ENCODE measurements at regions not wholly inside any gene's neighbourhood (a gene's known extent, or its start where the extent isn't known, plus 50 kb on each side); places are given as distances from the start of the nearest gene placed in this dataset.

DNA sequence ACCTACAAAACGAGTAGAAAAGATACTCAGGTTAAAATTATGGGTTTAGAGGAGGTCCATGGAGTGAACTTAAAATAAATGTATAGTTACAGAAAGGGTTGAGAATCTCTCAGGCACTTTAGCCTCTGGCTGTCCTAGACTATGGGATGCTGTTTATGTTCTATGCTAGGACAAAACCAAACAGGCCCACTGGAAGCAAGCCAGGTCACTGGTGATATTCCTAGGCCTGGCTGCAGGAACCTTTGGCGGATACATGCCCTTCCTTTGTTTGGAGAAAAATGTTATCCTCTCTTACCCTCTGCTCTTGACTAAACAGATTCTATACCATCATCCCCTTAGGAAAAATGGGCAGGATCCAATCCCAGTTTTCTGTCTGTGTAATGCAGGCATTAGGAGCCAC is 90.7 kb upstream of the DUSP10 start:
- DNase-seq, result no peak

DNA sequence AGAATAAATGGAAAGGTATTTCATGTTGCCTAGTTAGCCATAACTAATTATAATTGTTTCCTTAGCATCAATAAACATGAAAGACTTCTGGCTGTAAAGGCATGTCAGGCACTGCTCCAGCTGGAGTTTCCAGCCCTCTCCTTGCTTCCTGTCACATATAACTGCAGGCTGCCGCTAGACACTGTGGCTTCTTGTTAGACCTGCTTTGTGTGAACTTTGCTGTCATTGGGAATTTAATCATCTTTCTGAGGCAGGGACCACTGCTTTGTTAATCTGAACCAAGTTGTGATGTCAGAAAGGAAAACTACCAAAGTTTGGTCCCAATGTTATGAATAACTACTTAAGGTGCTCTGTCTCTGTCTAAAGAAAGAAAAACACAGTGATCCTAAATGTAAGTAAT is 90.3 kb upstream of the DUSP10 start:
- no peak for DNase-seq

DNA sequence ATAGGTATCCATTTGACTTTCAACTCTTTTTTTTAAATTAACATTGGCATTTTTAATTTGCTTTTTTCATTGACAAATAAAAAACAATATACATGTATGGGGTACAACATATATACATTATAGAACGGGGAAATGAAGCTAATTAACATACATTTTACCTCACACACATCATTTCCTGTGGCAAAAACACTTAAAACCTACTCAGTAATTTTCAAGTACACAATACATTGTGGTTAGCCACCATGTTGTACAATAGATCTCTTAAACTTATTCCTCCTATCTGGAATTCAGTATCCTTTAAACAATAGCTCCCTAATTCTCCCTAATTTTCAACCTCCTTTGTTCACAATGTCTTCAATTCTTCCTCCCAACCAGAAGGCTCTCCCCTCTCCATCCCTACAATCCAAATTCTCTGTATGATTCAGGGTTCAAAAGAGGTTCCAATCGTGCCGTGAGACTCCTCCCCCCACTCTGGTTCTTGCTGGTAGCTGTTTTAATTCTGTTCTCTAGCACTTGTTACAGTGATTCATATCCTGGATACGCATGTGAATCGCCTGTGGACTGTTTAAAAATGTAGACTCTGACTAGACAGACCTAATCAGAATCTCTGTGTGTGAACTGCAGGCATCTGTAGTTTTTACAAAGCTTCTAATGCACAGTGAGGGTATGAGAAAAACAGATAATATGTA is 87.6 kb upstream of the DUSP10 start:
- DNase-seq, result no peak

DNA sequence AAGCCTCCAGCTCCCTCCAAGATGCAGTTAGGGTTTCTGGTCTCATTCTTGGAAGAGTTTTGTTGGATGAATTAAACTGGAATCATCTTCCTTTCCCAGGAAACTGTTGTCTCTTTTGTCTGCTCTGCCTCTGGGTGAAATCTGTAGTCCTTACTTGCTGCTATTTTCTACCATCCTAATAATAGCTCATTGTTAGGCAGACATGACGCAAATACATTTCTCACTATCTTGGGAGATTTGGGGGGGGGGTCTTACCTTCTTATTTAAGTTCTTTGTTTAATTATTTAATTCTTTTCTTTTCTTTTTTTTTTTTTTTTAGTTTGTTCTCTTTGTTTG is 85.4 kb upstream of the DUSP10 start:
- no peak for DNase-seq

DNA sequence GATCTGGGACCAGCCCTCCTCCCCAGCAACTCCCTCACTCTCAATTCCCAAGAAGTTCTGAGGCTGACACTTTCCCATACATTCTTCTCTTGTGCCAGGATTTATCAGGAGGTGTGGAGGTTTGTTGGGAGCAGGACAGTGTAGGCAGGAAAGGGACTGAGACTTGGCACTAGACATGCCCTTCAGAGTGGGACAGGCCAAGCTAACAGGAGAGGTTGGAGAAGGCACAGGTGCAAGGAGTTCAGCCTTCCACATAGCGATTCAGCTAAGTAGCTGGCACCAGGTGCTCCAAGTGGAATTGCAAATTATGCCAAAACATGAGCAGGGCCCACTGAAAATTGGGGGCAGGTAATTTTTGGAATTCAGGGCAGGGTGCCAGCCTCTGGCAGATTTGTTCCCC is 83.0 kb upstream of the DUSP10 start:
- DNase-seq, result no peak

GRCh38 chr1:221824025-221824424 is 82.1 kb upstream of the DUSP10 start:
- no peak for DNase-seq

DNA sequence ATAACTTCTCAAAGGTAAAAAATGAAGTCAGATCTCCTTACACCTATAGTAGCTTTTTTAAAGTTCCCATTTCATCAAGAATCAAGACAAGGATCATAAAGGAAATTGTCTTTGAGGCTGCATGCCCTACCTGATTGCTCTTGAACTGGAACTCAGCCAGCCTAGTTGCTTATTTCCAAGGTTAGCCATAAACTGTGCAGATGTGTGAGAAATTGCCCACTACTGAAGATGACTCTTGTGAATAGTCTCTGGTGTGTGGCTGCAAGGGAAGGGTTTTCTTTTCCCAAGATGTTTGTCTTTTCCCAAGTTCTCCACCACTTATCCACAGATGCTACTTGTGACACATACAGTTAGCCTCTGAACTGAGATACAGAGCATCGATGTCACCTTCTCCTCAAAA is 81.7 kb upstream of the DUSP10 start:
- no peak for DNase-seq

- no peak for DNase-seq
These were observed 81.3 kb upstream of the DUSP10 start for GRCh38 chr1:221823149-221823548.

DNA sequence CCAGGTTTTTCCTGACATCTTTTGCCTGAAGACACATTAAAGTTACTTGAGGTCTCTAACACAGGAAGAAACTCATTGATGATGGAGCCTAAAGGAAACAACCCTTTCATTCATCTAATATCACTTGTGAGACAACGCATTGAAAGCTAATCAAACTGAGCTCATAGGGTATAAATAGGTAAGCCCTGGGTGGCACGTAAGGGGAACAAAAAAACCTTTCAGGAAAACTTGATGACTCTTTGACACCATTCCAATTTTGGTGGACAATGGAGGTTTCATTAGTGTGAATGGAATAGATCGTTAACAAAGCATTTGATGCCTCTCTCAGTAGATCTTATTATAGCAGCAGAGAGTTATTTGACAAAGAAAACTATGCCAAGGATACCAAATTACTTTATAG is 80.7 kb upstream of the DUSP10 start:
- no peak for DNase-seq

- DNase-seq, result no peak
These were observed 75.0 kb upstream of the DUSP10 start for GRCh38 chr1:221816899-221817298.

DNA sequence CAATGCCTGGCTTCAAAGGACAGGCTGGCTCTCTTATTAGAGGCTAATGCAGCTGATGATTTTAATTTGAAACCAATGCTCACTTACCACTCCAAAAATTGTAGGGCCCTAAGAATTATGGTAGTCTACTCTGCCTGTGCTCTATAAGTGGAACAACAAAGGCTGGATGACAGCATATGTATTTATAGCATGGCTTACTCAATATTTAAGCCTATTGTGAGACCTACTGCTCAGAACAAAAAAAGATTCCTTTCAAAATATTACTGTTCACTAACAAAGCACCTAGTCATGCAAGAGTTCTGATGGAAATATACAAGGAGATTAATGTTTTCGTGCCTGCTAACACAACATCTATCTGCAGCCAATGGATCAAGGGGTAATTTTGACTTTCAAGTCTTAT is 73.8 kb upstream of the DUSP10 start:
- DNase-seq, result no peak

DNA sequence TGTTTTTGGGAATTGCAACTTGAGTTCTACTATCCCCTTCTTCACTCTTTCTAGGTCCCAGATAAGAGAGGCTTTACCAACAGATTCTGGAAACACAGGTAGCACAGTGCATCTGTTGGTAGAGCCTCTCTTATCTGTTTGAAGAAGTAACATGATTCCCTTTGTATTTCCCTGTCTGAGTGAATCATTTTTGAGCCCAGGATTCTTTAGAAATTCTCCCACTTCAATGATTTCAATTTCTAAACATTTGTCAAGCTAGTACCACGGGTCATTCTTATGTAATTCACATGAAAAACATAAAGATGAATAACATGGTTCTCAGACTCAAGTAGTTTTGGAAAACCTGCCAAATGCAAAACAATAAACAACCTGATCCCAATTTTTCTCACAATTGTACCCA is 72.0 kb upstream of the DUSP10 start:
- no peak for DNase-seq

- no peak for DNase-seq
These were observed 71.2 kb upstream of the DUSP10 start for GRCh38 chr1:221812905-221813597.

GRCh38 chr1:221812088-221812752 is 70.3 kb upstream of the DUSP10 start:
- no peak for DNase-seq

GRCh38 chr1:221810406-221810805 is 68.5 kb upstream of the DUSP10 start:
- no peak for DNase-seq

DNA sequence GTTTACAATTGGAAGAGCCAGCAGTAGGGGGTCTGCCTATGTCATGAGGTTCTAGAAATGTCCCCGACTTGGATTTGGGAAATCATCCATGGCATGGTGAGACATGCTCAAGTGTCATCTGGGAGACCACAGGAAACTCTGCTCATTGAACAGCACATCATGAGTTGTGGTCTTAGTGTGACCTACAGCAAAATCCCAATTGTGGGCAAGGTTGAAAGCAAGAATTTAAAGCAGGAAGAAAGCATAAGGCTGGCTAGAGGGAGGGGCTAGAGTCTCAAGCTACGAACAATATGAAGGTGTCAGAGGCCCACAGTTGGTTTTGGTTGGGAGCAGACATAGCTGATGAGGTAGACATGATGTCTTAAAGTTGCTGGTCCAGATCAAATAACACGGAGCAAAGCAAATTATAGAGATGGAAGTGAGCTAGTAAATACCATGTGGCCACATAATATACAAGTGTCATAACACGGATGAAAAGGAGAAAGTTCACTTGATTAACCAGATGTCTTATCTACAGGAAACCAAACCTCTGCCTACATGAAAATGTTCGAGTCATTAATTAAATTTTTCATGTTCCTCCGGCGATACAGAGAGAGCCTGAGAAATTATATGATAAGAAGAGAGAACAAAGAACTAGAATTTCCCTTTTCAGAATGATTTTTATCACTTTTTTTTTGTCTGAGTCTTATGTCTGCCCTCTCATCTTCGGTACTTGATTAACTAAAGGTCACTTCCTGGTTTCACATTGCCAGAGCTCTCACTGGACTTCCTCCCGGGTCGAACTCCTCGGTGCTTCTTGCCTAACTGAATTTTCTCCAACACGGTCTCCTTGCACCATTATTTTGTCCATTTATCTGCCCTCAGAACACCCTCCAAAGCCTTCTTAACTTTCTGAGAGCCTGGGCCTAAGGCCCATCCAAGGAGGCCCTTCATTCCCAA is 67.5 kb upstream of the DUSP10 start:
- no peak for DNase-seq

- DNase-seq, result no peak
These were observed 65.1 kb upstream of the DUSP10 start for GRCh38 chr1:221806984-221807383.

DNA sequence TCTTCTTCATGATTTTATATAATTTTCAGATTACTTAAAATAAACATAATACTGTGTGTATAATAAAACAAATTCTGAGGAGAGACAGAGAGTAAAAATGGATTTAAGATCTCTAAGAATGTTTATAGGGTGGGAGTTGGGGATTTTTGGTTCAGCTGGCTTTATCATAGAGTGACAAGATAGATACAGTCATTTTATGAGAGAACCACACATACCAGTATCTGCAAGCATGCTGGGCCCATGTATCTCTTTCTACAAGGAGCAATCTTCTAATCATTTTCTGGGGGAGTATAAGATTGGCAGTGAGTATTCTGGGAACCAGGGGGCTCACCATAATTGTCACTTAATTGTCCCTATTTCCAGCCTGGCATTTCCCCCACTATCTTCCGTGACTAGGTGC is 64.3 kb upstream of the DUSP10 start:
- no peak for DNase-seq

- DNase-seq, result no peak
These were observed 63.2 kb upstream of the DUSP10 start for GRCh38 chr1:221805121-221805520.

DNA sequence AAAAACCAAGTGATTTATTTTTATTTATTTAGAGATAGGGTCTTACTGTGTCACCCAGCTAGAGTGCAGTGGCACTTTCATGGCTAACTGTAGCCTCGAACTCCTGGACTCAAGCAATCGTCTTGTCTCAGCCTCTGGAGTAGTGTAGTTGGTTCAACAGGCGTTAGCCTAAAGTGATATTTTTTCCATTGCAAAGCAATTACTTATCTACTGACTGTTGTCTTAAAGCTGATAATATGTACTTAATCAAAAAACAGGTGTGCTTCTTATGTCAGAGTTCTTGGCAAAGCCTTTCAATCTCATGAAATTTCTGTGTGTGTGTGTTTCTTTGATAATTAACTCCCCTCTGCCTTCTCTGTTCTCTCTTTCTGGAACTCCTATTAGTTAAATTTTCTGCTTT is 62.4 kb upstream of the DUSP10 start:
- no peak for DNase-seq

- no peak for DNase-seq
These were observed 60.1 kb upstream of the DUSP10 start for GRCh38 chr1:221801773-221802516.

DNA sequence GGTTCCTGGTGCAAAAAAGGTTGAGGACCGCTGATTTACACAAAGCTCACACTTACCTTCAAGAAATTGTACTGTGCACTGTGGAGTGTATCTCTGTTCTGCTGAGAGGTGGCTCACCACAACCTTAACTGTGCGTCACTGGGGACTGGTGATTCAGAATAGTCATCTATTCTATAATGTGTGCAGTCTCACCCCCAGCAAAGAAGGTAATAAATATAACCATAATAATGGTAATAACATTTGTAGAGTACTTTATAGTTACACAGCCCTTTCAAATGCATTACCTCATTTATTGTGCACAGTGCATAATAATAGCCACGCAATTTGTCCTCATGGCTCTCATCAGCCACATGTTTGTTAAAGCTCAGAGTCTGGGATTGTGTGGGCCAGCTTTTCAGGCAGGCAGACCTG is 59.4 kb upstream of the DUSP10 start:
- no peak for DNase-seq

GRCh38 chr1:221800831-221801230 is 58.9 kb upstream of the DUSP10 start:
- no peak for DNase-seq

Data from activated CD4-positive, alpha-beta T cell treated with anti-CD3 and anti-CD28 coated beads for 1 hour (primary cell).